HFF-Myc (cell line): ENCODE measurements at regions not wholly inside any gene's neighbourhood (a gene's known extent, or its start where the extent isn't known, plus 50 kb on each side); places are given as distances from the start of the nearest gene placed in this dataset.

Source experiments
- DNase-seq: peaks from one replicate; pipeline ENCODE4 v3.0.0-alpha.2; 2011; ENCODE audit warnings: low read depth; ENCODE audit errors: extremely low read depth
- H3K4me3 ChIP-seq: replicated peaks from 2 replicates; pipeline ENCODE4 v1.5.1; 2011; ENCODE audit warnings: low read depth, mild to moderate bottlenecking, control low read depth, low read length
- CTCF ChIP-seq: IDR thresholded peaks from 2 replicates; pipeline ENCODE4 v1.5.1; 2012; ENCODE audit warnings: mild to moderate bottlenecking, low read depth, low read length, control low read depth; ENCODE audit errors: missing control alignments

GRCh38 chrX:122579526-122579925 lies 604.6 kb upstream of the GRIA3 start:
- no peak for TF ChIP-seq CTCF
- DNase-seq: no peak

GRCh38 chrX:122582280-122582974 lies 601.7 kb upstream of the GRIA3 start:
- TF ChIP-seq CTCF: no peak
- H3K4me3 ChIP-seq: no peak overlapping the region
- DNase-seq: no peak

More at GRCh38 chrX:122579526-122579925, 604.6 kb upstream of the GRIA3 start:
- H3K4me3 ChIP-seq: no peak overlapping the region

- TF ChIP-seq CTCF: no peak
- no peak for DNase-seq
- no peak overlapping the region for H3K4me3 ChIP-seq
Observed at GRCh38 chrX:122582975-122583305, 601.1 kb upstream of the GRIA3 start.

- DNase-seq: no peak
- H3K4me3 ChIP-seq: no peak overlapping the region
- no peak for TF ChIP-seq CTCF
Observed at GRCh38 chrX:122583551-122583950, 600.5 kb upstream of the GRIA3 start.

GRCh38 chrX:122584981-122585380 lies 599.1 kb upstream of the GRIA3 start:
- no peak overlapping the region for H3K4me3 ChIP-seq
- no peak for DNase-seq
- no peak for TF ChIP-seq CTCF

- H3K4me3 ChIP-seq: no peak overlapping the region
- TF ChIP-seq CTCF: no peak
- no peak for DNase-seq
Observed at GRCh38 chrX:122586831-122587230, 597.2 kb upstream of the GRIA3 start.

GRCh38 chrX:122591546-122591945 lies 592.5 kb upstream of the GRIA3 start:
- no peak overlapping the region for H3K4me3 ChIP-seq
- no peak for TF ChIP-seq CTCF
- DNase-seq: no peak
